ENCODE measurements at regions not wholly inside any gene's neighbourhood (a gene's known extent, or its start where the extent isn't known, plus 50 kb on each side); places are given as distances from the start of the nearest gene placed in this dataset.

GRCh38 chr6:98560841-98561240 is 273.5 kb upstream of the POU3F2 start:
- no peaks in the 10 kb centered on the region for H3K27me3 ChIP-seq (ENCODE audit: insufficient read depth, low read length)
- no peak overlapping the region for H3K9ac ChIP-seq (ENCODE audit: low read length)
- H3K4me3 ChIP-seq (ENCODE audit: insufficient read depth, low read depth, low read length) = no peak overlapping the region
- no peak overlapping the region for H3K4me3 Mint-ChIP-seq (ENCODE audit: unreplicated experiment)
- H3K27ac ChIP-seq (ENCODE audit: low read depth, low read length) = no peak overlapping the region
- DNase-seq (ENCODE audit: low read depth) = no peak
- H3K4me1 ChIP-seq (ENCODE audit: insufficient read depth, low read length) = no peaks in the 10 kb centered on the region
- H2AFZ ChIP-seq (ENCODE audit: low read depth, low read length) = no peak overlapping the region
- H3K4me1 Mint-ChIP-seq (ENCODE audit: low read depth, unreplicated experiment) = no peaks in the 10 kb centered on the region
- peaks cover 6% of the 10 kb centered on the region for H3K27me3 Mint-ChIP-seq (ENCODE audit: low read depth, unreplicated experiment)
- H3K36me3 Mint-ChIP-seq (ENCODE audit: low read depth, unreplicated experiment) = no peaks in the 10 kb centered on the region
- TF ChIP-seq CTCF (IDR thresholded peaks at IDR 0.05; ENCODE audit: insufficient read depth, low read depth, low read length) (no peak), EZH2 (IDR thresholded peaks at IDR 0.05; ENCODE audit: insufficient read depth, low read length) (no peak)
- no peak for FAIRE-seq
- H3K9me3 ChIP-seq (ENCODE audit: insufficient read depth, low read depth, low read length) = no peaks in the 10 kb centered on the region
- H4K20me1 ChIP-seq (ENCODE audit: insufficient read depth, low read length) = no peaks in the 10 kb centered on the region
- H3K27ac Mint-ChIP-seq (ENCODE audit: unreplicated experiment) = no peak overlapping the region
- H3K79me2 ChIP-seq (ENCODE audit: insufficient read depth, low read length) = no peaks in the 10 kb centered on the region
- no peaks in the 10 kb centered on the region for H3K36me3 ChIP-seq (ENCODE audit: insufficient read depth, low read length)
- no peaks in the 10 kb centered on the region for H3K9me3 Mint-ChIP-seq (ENCODE audit: unreplicated experiment)
- H3K4me2 ChIP-seq (ENCODE audit: low read length) = no peak overlapping the region

GRCh38 chr6:98566126-98566525 is 268.2 kb upstream of the POU3F2 start:
- H3K27ac Mint-ChIP-seq (ENCODE audit: unreplicated experiment) = no peak overlapping the region
- H3K9ac ChIP-seq (ENCODE audit: low read length) = no peak overlapping the region
- no peaks in the 10 kb centered on the region for H4K20me1 ChIP-seq (ENCODE audit: insufficient read depth, low read length)
- H3K4me1 ChIP-seq (ENCODE audit: insufficient read depth, low read length) = no peaks in the 10 kb centered on the region
- no peaks in the 10 kb centered on the region for H3K27me3 ChIP-seq (ENCODE audit: insufficient read depth, low read length)
- peaks cover 2% of the 10 kb centered on the region for H3K27me3 Mint-ChIP-seq (ENCODE audit: low read depth, unreplicated experiment)
- H3K4me3 Mint-ChIP-seq (ENCODE audit: unreplicated experiment) = no peak overlapping the region
- H3K4me3 ChIP-seq (ENCODE audit: insufficient read depth, low read depth, low read length) = no peak overlapping the region
- no peak for FAIRE-seq
- H3K4me2 ChIP-seq (ENCODE audit: low read length) = no peak overlapping the region
- H3K36me3 ChIP-seq (ENCODE audit: insufficient read depth, low read length) = no peaks in the 10 kb centered on the region
- H2AFZ ChIP-seq (ENCODE audit: low read depth, low read length) = no peak overlapping the region
- no peaks in the 10 kb centered on the region for H3K4me1 Mint-ChIP-seq (ENCODE audit: low read depth, unreplicated experiment)
- no peak for DNase-seq (ENCODE audit: low read depth)
- no peaks in the 10 kb centered on the region for H3K9me3 ChIP-seq (ENCODE audit: insufficient read depth, low read depth, low read length)
- no peak for TF ChIP-seq EZH2 (IDR thresholded peaks at IDR 0.05; ENCODE audit: insufficient read depth, low read length)
- no peak for TF ChIP-seq CTCF (IDR thresholded peaks at IDR 0.05; ENCODE audit: insufficient read depth, low read depth, low read length)
- H3K27ac ChIP-seq (ENCODE audit: low read depth, low read length) = no peak overlapping the region
- no peaks in the 10 kb centered on the region for H3K9me3 Mint-ChIP-seq (ENCODE audit: unreplicated experiment)
- H3K36me3 Mint-ChIP-seq (ENCODE audit: low read depth, unreplicated experiment) = no peaks in the 10 kb centered on the region
- H3K79me2 ChIP-seq (ENCODE audit: insufficient read depth, low read length) = no peaks in the 10 kb centered on the region

- H3K27ac Mint-ChIP-seq (ENCODE audit: unreplicated experiment) = no peak overlapping the region
- no peaks in the 10 kb centered on the region for H3K9me3 Mint-ChIP-seq (ENCODE audit: unreplicated experiment)
- H3K79me2 ChIP-seq (ENCODE audit: insufficient read depth, low read length) = no peaks in the 10 kb centered on the region
- H3K27me3 Mint-ChIP-seq (ENCODE audit: low read depth, unreplicated experiment) = no peaks in the 10 kb centered on the region
- H3K9ac ChIP-seq (ENCODE audit: low read length) = no peak overlapping the region
- peaks cover 3% of the 10 kb centered on the region for H3K4me1 ChIP-seq (ENCODE audit: insufficient read depth, low read length)
- H3K36me3 ChIP-seq (ENCODE audit: insufficient read depth, low read length) = no peaks in the 10 kb centered on the region
- H2AFZ ChIP-seq (ENCODE audit: low read depth, low read length) = no peak overlapping the region
- TF ChIP-seq EZH2 (IDR thresholded peaks at IDR 0.05; ENCODE audit: insufficient read depth, low read length) = no peak
- TF ChIP-seq CTCF (IDR thresholded peaks at IDR 0.05; ENCODE audit: insufficient read depth, low read depth, low read length) = no peak
- no peak overlapping the region for H3K4me3 Mint-ChIP-seq (ENCODE audit: unreplicated experiment)
- peaks cover 26% of the 10 kb centered on the region for H3K4me1 Mint-ChIP-seq (ENCODE audit: low read depth, unreplicated experiment)
- no peaks in the 10 kb centered on the region for H3K9me3 ChIP-seq (ENCODE audit: insufficient read depth, low read depth, low read length)
- no peak for DNase-seq (ENCODE audit: low read depth)
- no peak overlapping the region for H3K27ac ChIP-seq (ENCODE audit: low read depth, low read length)
- no peaks in the 10 kb centered on the region for H3K36me3 Mint-ChIP-seq (ENCODE audit: low read depth, unreplicated experiment)
- no peak overlapping the region for H3K4me3 ChIP-seq (ENCODE audit: insufficient read depth, low read depth, low read length)
- FAIRE-seq = no peak
- H4K20me1 ChIP-seq (ENCODE audit: insufficient read depth, low read length) = no peaks in the 10 kb centered on the region
- no peak overlapping the region for H3K4me2 ChIP-seq (ENCODE audit: low read length)
- H3K27me3 ChIP-seq (ENCODE audit: insufficient read depth, low read length) = no peaks in the 10 kb centered on the region
These were observed 261.8 kb upstream of the POU3F2 start for GRCh38 chr6:98572579-98572978.
